Endothelial cell of umbilical vein (primary cell): ENCODE measurements at regions not wholly inside any gene's neighbourhood (a gene's known extent, or its start where the extent isn't known, plus 50 kb on each side); places are given as distances from the start of the nearest gene placed in this dataset.

Source experiments
- BruUV-seq: library from RNA; stranded (reverse); fragments of 400-500 nt; replicated peaks from 2 replicates; lab custom pipeline; 2021; lab: Mats Ljungman, UMichigan
- CTCF ChIA-PET: fragments of 300-600, 350-600 bp; sonication (Branson Sonifier 250); formaldehyde crosslinking; loops from one replicate; lab custom pipeline; 2021; ENCODE audit warnings: antibody characterized with exemption, inconsistent platforms; lab: Charles Lee
- POLR2A ChIA-PET: fragments of 300-600, 350-600 bp; sonication (Branson Sonifier 250); formaldehyde crosslinking; loops from one replicate; lab custom pipeline; 2021; ENCODE audit warnings: antibody characterized with exemption, inconsistent platforms; lab: Charles Lee
- DNase-seq: peaks from one replicate; pipeline ENCODE4 v3.0.0-alpha.2; 2011; ENCODE audit warnings: low read depth, low spot score
- FAIRE-seq: peaks from 2 replicates; lab custom pipeline; 2011; peaks lifted over from hg19 to GRCh38; lab: Jason Lieb, UNC
- H2AFZ ChIP-seq: 2 replicates; pipeline ENCODE4 v1.6.0; 2012; ENCODE audit warnings: low read depth, low read length, control low read depth, inconsistent platforms
- H3K27ac ChIP-seq: 2 replicates; pipeline ENCODE4 v1.5.1; 2011; ENCODE audit warnings: low read depth, mild to moderate bottlenecking, control low read depth, low read length, moderate library complexity; ENCODE audit not compliant: insufficient read depth
- H3K27me3 ChIP-seq, 2 experiments: 2 replicates each; pipeline versions ENCODE4 v1.6.0 to v1.6.1; 2011; ENCODE audit warnings: low read length in 2 of 2, mixed read lengths in 1 of 2; ENCODE audit not compliant: control insufficient read depth in 2 of 2, insufficient read depth in 2 of 2
- H3K36me3 ChIP-seq, 2 experiments: 2 replicates in 1 of 2; 3 replicates in 1 of 2; pipeline ENCODE4 v1.5.1; 2011; ENCODE audit warnings: low read length in 2 of 2, mild to moderate bottlenecking in 1 of 2, moderate library complexity in 1 of 2; ENCODE audit not compliant: control insufficient read depth in 2 of 2, insufficient read depth in 2 of 2; ENCODE audit errors: extremely low read depth in 1 of 2
- H3K4me1 ChIP-seq: 3 replicates; pipeline ENCODE4 v1.5.1; 2011; ENCODE audit warnings: mild to moderate bottlenecking, low read length; ENCODE audit not compliant: control insufficient read depth, insufficient read depth; ENCODE audit errors: extremely low read depth
- H3K4me2 ChIP-seq: 2 replicates; pipeline ENCODE4 v1.6.1; 2011; ENCODE audit warnings: low read length, control low read depth, mixed read lengths; ENCODE audit not compliant: insufficient read depth
- H3K4me3 ChIP-seq, 3 experiments: fragments of 200-600 bp in 1 of 3; sonication (generic), shearing (Covaris generic) in 1 of 3; replicated peaks in 1 of 3; 2 replicates each; pipeline ENCODE4 v1.5.1; 2011 to 2016; ENCODE audit warnings: control low read depth in 3 of 3, low read length in 3 of 3, mild to moderate bottlenecking in 2 of 3, inconsistent platforms in 1 of 3, low read depth in 1 of 3, moderate library complexity in 1 of 3; ENCODE audit not compliant: insufficient read depth in 1 of 3
- H3K79me2 ChIP-seq: 2 replicates; pipeline ENCODE4 v1.6.0; 2012; ENCODE audit warnings: low read length, inconsistent platforms; ENCODE audit not compliant: control insufficient read depth, insufficient read depth
- H3K9ac ChIP-seq: replicated peaks from 2 replicates; pipeline ENCODE3; 2011; ENCODE audit warnings: low read length, control low read depth; ENCODE audit not compliant: insufficient read depth; ENCODE audit errors: extremely low read depth
- H3K9me1 ChIP-seq: replicated peaks from 3 replicates; pipeline ENCODE4 v1.6.0; 2011; ENCODE audit warnings: mild to moderate bottlenecking, low read length; ENCODE audit not compliant: control insufficient read depth, insufficient read depth; ENCODE audit errors: extremely low read depth
- H3K9me3 ChIP-seq: replicated peaks from 2 replicates; pipeline ENCODE4 v1.5.1; 2012; ENCODE audit warnings: low read length, inconsistent platforms; ENCODE audit not compliant: control insufficient read depth, insufficient read depth
- H4K20me1 ChIP-seq: replicated peaks from 2 replicates; pipeline ENCODE3; 2011; ENCODE audit warnings: mild to moderate bottlenecking, low read length; ENCODE audit not compliant: control insufficient read depth, insufficient read depth; ENCODE audit errors: extremely low read depth
- CTCF ChIP-seq, 2 donors: IDR thresholded peaks; 1 replicate in 1 of 2; 2 replicates in 1 of 2; pipeline ENCODE4 v1.5.1; 2011; ENCODE audit warnings: low read length in 2 of 2, mild to moderate bottlenecking in 2 of 2, moderate library complexity in 2 of 2, control low read depth in 1 of 2, inconsistent platforms in 1 of 2, low read depth in 1 of 2; ENCODE audit not compliant: insufficient read depth in 1 of 2; ENCODE audit errors: extremely low read depth in 1 of 2
- EZH2 ChIP-seq: IDR thresholded peaks from 2 replicates; pipeline ENCODE4 v1.6.1; 2012; ENCODE audit warnings: borderline replicate concordance, low read depth, mild to moderate bottlenecking, moderate library complexity, low read length, inconsistent platforms; ENCODE audit not compliant: severe bottlenecking
- FOS ChIP-seq: IDR thresholded peaks from 2 replicates; pipeline ENCODE4 v1.6.1; 2011; ENCODE audit warnings: mild to moderate bottlenecking, low read length, moderate library complexity, borderline replicate concordance; ENCODE audit not compliant: insufficient read depth
- GATA2 ChIP-seq: IDR thresholded peaks from 2 replicates; pipeline ENCODE4 v1.7.0; 2011; ENCODE audit warnings: low read depth, mild to moderate bottlenecking, moderate library complexity, mixed read lengths, low read length; ENCODE audit not compliant: insufficient read length, insufficient read depth
- JUN ChIP-seq: IDR thresholded peaks from 2 replicates; pipeline ENCODE4 v1.6.1; 2011; ENCODE audit warnings: borderline replicate concordance, low read depth; ENCODE audit not compliant: insufficient read length, insufficient read depth
- MAX ChIP-seq: IDR thresholded peaks from 2 replicates; pipeline ENCODE4 v1.6.1; 2011; ENCODE audit not compliant: insufficient read depth, insufficient read length
- MYC ChIP-seq: IDR thresholded peaks from one replicate; pipeline ENCODE4 v1.6.1; 2011; ENCODE audit warnings: mild to moderate bottlenecking, low read depth, low read length
- POLR2A ChIP-seq: IDR thresholded peaks from 2 replicates; pipeline ENCODE4 v1.6.1; 2012; ENCODE audit warnings: low read depth, mild to moderate bottlenecking, control low read depth, low read length
- POLR2AphosphoS5 ChIP-seq: IDR thresholded peaks from 2 replicates; pipeline ENCODE4 v1.6.1; 2012; ENCODE audit warnings: low read depth, mild to moderate bottlenecking, control low read depth, low read length, moderate library complexity; ENCODE audit not compliant: insufficient read depth
- dilution Hi-C: fragments of 300-500 bp; cut with MboI; formaldehyde crosslinking; loops from one replicate; pipeline ENCODE4 v1.15.0; 2019; ENCODE audit warnings: low sequenced_read_pairs; ENCODE audit not compliant: extremely low pct_ligation_motif_present
- intact Hi-C: fragments of 100-400 bp; cut with micrococcal nuclease; formaldehyde crosslinking; loops from one replicate; pipeline ENCODE4 v1.10.0; 2022

GRCh38 chr11:92854952-92855351, 114.5 kb upstream of the MTNR1B start:
- no TSS peak for BruUV-seq
- H3K27me3 ChIP-seq: no peaks in the 10 kb centered on the region
- no peak overlapping the region for H2AFZ ChIP-seq
- POLR2A ChIA-PET: no interaction called here
- CTCF ChIA-PET: interaction anchor here (1.1 kb wide), 1 partner anchor 32 kb away, joined by 3 read pairs; no protein-coding TSS in a partner anchor
- no peaks in the 10 kb centered on the region for H3K9me1 ChIP-seq
- no peak overlapping the region for H3K27ac ChIP-seq
- TF ChIP-seq POLR2A (no peak), JUN (no peak), GATA2 (no peak), MYC (no peak), EZH2 (no peak), MAX (no peak), FOS (no peak), CTCF (IDR thresholded peaks at IDR 0.05; ENCODE audit: extremely low read depth in 1 of 2, insufficient read depth in 1 of 2, low read depth in 1 of 2, low read length in 2 of 2) (no peak), POLR2AphosphoS5 (no peak)
- H3K9ac ChIP-seq: no peak overlapping the region
- no peaks in the 10 kb centered on the region for H3K9me3 ChIP-seq
- FAIRE-seq (no peak), DNase-seq (no peak)
- H3K4me3 ChIP-seq: no peak overlapping the region
- intact Hi-C loops (no loop called here), dilution Hi-C loops (no loop called here)
- no peaks in the 10 kb centered on the region for H3K36me3 ChIP-seq
- H3K79me2 ChIP-seq: no peaks in the 10 kb centered on the region
- no peaks in the 10 kb centered on the region for H3K4me1 ChIP-seq
- no peak overlapping the region for H3K4me2 ChIP-seq
- no peaks in the 10 kb centered on the region for H4K20me1 ChIP-seq
